ENCODE measurements at regions not wholly inside any gene's neighbourhood (a gene's known extent, or its start where the extent isn't known, plus 50 kb on each side); places are given as distances from the start of the nearest gene placed in this dataset.

DNA sequence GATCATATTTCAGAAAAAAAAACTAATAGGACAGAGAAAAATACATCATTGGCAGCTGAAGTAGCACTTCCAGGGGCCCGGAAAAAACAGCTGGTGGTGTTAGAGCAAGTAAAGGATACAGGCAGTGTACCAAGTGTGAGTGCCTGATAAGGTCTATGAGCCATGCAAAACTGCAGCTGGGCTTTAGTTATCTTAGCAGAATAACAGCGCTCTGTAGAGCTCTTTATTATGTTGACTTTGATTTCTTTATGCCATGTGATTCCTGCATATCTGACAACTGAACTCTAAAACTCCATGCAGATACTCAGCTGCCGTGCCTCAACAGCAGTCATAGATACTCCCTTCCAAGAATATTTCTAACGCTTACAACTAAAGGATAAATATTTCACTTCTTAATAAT, 119.5 kb downstream of the CAAP1 start:
- no peak for DNase-seq (ENCODE audit: low read depth)
- no peak overlapping the region for H3K4me3 ChIP-seq (ENCODE audit: low read depth, low read length)
- TF ChIP-seq CTCF (IDR thresholded peaks at IDR 0.05; ENCODE audit: insufficient read depth, low read depth, low read length, missing control alignments), result no peak

DNA sequence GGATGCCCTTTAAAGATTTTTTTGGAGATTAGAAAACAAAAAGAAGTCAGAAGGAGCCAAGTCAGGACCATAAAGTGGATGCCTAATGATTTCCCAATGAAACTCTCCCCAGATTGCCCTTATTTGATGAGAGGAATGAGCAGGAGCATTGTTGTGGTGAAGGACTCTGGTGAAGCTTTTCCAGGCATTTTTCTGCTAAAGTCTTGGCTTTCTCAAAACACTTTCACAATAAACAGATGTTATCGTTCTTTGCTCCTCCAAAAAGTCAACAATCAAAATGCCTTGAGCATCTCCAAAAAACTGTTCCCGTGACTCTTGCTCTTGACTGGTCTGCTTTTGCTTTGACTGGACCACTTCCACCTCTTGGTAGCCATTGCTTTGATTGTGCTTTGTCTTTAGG, 121.8 kb downstream of the CAAP1 start:
- no peak overlapping the region for H3K4me3 ChIP-seq (ENCODE audit: low read depth, low read length)
- DNase-seq (ENCODE audit: low read depth), result no peak
- TF ChIP-seq CTCF (IDR thresholded peaks at IDR 0.05; ENCODE audit: insufficient read depth, low read depth, low read length, missing control alignments), result no peak

DNA sequence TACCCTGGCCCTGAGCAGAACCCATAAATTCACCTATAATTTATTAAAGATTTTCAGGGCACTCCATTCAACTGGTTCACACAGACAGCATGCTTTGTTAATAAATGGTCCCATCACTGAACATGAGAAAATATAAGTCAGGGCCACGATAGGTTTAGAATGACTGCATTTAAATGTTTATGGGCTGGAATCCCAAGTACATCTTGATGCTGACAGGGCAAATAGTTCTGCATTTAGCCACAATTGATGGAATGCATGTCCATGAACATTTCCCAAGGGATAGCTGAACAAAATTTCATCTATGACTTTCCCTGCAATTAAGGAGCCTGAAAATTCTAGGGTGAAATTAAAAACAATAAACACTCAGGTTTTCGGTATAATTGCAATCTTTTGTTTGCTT, 124.5 kb downstream of the CAAP1 start:
- no peak for DNase-seq (ENCODE audit: low read depth)
- no peak overlapping the region for H3K4me3 ChIP-seq (ENCODE audit: low read depth, low read length)
- no peak for TF ChIP-seq CTCF (IDR thresholded peaks at IDR 0.05; ENCODE audit: insufficient read depth, low read depth, low read length, missing control alignments)

DNA sequence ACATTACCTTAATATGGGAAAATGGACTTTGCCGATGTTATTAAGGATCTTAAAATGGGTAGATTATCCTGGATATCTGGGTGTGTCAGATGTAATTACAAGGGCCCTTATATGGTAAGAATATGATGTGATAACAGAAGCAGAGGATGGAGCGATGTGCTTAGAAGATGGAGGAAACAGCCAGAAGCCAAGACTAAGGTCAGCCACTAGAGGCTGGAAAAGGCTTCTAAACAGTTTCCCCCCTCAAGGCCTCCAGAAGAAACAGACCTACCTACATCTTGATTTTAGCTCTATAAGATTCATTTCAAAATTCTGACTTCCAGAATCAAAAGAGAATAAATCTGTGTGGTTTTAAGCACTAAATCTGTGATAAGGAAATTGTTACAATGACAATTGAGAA, 131.9 kb downstream of the CAAP1 start:
- no peak for DNase-seq (ENCODE audit: low read depth)
- H3K4me3 ChIP-seq (ENCODE audit: low read depth, low read length), result no peak overlapping the region
- no peak for TF ChIP-seq CTCF (IDR thresholded peaks at IDR 0.05; ENCODE audit: insufficient read depth, low read depth, low read length, missing control alignments)

GRCh38 chr9:26758655-26759054, 133.9 kb downstream of the CAAP1 start:
- TF ChIP-seq CTCF (IDR thresholded peaks at IDR 0.05; ENCODE audit: insufficient read depth, low read depth, low read length, missing control alignments), result no peak
- H3K4me3 ChIP-seq (ENCODE audit: low read depth, low read length), result no peak overlapping the region
- no peak for DNase-seq (ENCODE audit: low read depth)

GRCh38 chr9:26756881-26757280, 135.7 kb downstream of the CAAP1 start:
- H3K4me3 ChIP-seq (ENCODE audit: low read depth, low read length), result no peak overlapping the region
- TF ChIP-seq CTCF (IDR thresholded peaks at IDR 0.05; ENCODE audit: insufficient read depth, low read depth, low read length, missing control alignments), result no peak
- DNase-seq (ENCODE audit: low read depth), result no peak

DNA sequence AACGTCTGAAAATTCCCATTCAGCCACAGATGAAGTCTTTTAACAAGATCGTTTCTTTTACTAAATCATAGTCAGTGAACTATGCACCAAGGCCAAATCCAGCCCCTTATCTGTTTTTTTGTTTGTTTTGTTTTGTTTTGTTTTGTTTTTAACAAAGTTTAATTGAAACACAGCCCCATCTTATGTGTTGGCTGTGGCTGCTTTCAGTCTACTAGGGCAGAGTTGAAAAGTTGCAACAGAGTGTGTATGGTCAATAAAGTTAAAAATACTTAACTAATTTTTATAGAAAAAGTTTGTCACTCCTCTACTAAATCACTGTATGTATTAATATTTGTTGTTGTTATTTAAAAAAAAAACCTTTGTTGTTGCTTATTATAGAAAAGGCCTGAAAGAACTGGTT, 137.1 kb downstream of the CAAP1 start:
- no peak for DNase-seq (ENCODE audit: low read depth)
- no peak for TF ChIP-seq CTCF (IDR thresholded peaks at IDR 0.05; ENCODE audit: insufficient read depth, low read depth, low read length, missing control alignments)
- no peak overlapping the region for H3K4me3 ChIP-seq (ENCODE audit: low read depth, low read length)

Data from GM12865 (cell line).